B cell (primary cell): ENCODE measurements at regions not wholly inside any gene's neighbourhood (a gene's known extent, or its start where the extent isn't known, plus 50 kb on each side); places are given as distances from the start of the nearest gene placed in this dataset.

Experiments used
- ATAC-seq: fragments of 200-7000 bp; cut with Tn5 transposase; one replicate; pipeline ENCODE4 v1.10.0; 2021; ENCODE audit warnings: low read depth, mild to moderate bottlenecking, moderate number of reproducible peaks, moderate library complexity
- CTCF ChIA-PET: fragments of 350-600 bp; sonication (Branson Sonifier 250); formaldehyde crosslinking; loops from one replicate; lab custom pipeline; 2021; ENCODE audit warnings: antibody characterized with exemption, inconsistent platforms; lab: Charles Lee
- POLR2A ChIA-PET: fragments of 350-600 bp; sonication (Branson Sonifier 250); formaldehyde crosslinking; loops from one replicate; lab custom pipeline; 2021; ENCODE audit warnings: antibody characterized with exemption; lab: Charles Lee
- DNase-seq: peaks from one replicate; pipeline ENCODE4 v3.0.0; 2013
- H2AFZ ChIP-seq: 2 replicates; pipeline ENCODE4 v1.6.1; 2012; ENCODE audit warnings: mild to moderate bottlenecking, low read depth, low read length; ENCODE audit not compliant: insufficient read depth, poor library complexity, severe bottlenecking
- H3K27ac ChIP-seq, 2 donors: 1 replicate in 1 of 2; 2 replicates in 1 of 2; pipeline ENCODE4 v1.5.1; 2012 to 2013; ENCODE audit warnings: low read length in 2 of 2, mild to moderate bottlenecking in 2 of 2, moderate library complexity in 1 of 2
- H3K27me3 ChIP-seq, 4 experiments: fragments of 200-600 bp in 1 of 4; sonication (generic) in 1 of 4; replicated peaks in 1 of 4; 1 replicate in 2 of 4; 2 replicates in 2 of 4; pipeline versions ENCODE4 v1.6.1 to v1.7.0; 2013 to 2016; ENCODE audit warnings: low read length in 3 of 4, mild to moderate bottlenecking in 2 of 4, mixed read lengths in 1 of 4, moderate library complexity in 1 of 4; ENCODE audit not compliant: insufficient read depth in 4 of 4, control insufficient read depth in 3 of 4; ENCODE audit errors: control extremely low read depth in 1 of 4
- H3K36me3 ChIP-seq, 2 experiments: replicated peaks in 1 of 2; 1 replicate in 1 of 2; 2 replicates in 1 of 2; pipeline versions ENCODE4 v1.6.1 to v1.7.1; 2013; ENCODE audit warnings: low read length in 1 of 2; ENCODE audit not compliant: insufficient read depth in 2 of 2, control insufficient read depth in 1 of 2; ENCODE audit errors: control extremely low read depth in 1 of 2, extremely low read depth in 1 of 2
- H3K4me1 ChIP-seq, 2 donors: fragments of 200-600 bp in 1 of 2; sonication (generic) in 1 of 2; 1 replicate in 1 of 2; 2 replicates in 1 of 2; pipeline versions ENCODE4 v1.5.1 to v1.6.1; 2013 to 2017; ENCODE audit warnings: low read length in 2 of 2; ENCODE audit not compliant: control insufficient read depth in 2 of 2, insufficient read depth in 2 of 2
- H3K4me2 ChIP-seq: replicated peaks from 2 replicates; pipeline ENCODE3; 2012; ENCODE audit warnings: mild to moderate bottlenecking, low read depth, low read length; ENCODE audit not compliant: poor library complexity, severe bottlenecking
- H3K4me3 ChIP-seq, 5 experiments: fragments of 200-600 bp in 1 of 5; sonication (generic) in 1 of 5; 1 replicate in 3 of 5; 2 replicates in 2 of 5; pipeline versions ENCODE4 v1.5.1 to v1.7.0; 2011 to 2016; ENCODE audit warnings: low read length in 4 of 5, mild to moderate bottlenecking in 4 of 5, low read depth in 2 of 5, control low read depth in 1 of 5, moderate library complexity in 1 of 5; ENCODE audit not compliant: insufficient read depth in 1 of 5; ENCODE audit errors: control extremely low read depth in 1 of 5, extremely low read depth in 1 of 5
- H3K79me2 ChIP-seq: fragments of 200-600 bp; sonication (generic); one replicate; pipeline ENCODE4 v1.6.0; 2016; ENCODE audit warnings: low read length; ENCODE audit not compliant: control insufficient read depth, insufficient read depth
- H3K9ac ChIP-seq: fragments of 200-600 bp; sonication (generic); 2 replicates; pipeline ENCODE4 v1.6.1; 2017; ENCODE audit warnings: mild to moderate bottlenecking, low read length, moderate library complexity
- H3K9me3 ChIP-seq, 3 donors: one replicate each; pipeline versions ENCODE4 v1.6.1 to v1.7.1; 2013; ENCODE audit warnings: low read length in 2 of 3; ENCODE audit not compliant: control insufficient read depth in 2 of 3, insufficient read depth in 1 of 3; ENCODE audit errors: control extremely low read depth in 1 of 3
- H4K20me1 ChIP-seq: 2 replicates; pipeline ENCODE4 v1.6.0; 2012; ENCODE audit warnings: mild to moderate bottlenecking, low read length; ENCODE audit not compliant: insufficient read depth, control insufficient read depth, poor library complexity, severe bottlenecking
- H3K27ac Mint-ChIP-seq: one replicate; pipeline ENCODE4 v1.8.0; 2021; ENCODE audit warnings: mixed read lengths
- H3K27me3 Mint-ChIP-seq: one replicate; pipeline ENCODE4 v1.8.0; 2021; ENCODE audit warnings: mixed read lengths
- H3K4me1 Mint-ChIP-seq: one replicate; pipeline ENCODE4 v1.8.0; 2021; ENCODE audit warnings: mixed read lengths
- H3K4me3 Mint-ChIP-seq: one replicate; pipeline ENCODE4 v1.8.0; 2021; ENCODE audit warnings: mixed read lengths
- H3K9me3 Mint-ChIP-seq: one replicate; pipeline ENCODE4 v1.8.0; 2022; ENCODE audit warnings: mixed read lengths; ENCODE audit not compliant: insufficient read depth
- CTCF ChIP-seq: fragments of 200-600 bp; IDR thresholded peaks from one replicate; pipeline ENCODE4 v1.8.0; 2022; ENCODE audit warnings: antibody characterized with exemption, mild to moderate bottlenecking
- EZH2 ChIP-seq: IDR thresholded peaks from 2 replicates; pipeline ENCODE4 v1.6.1; 2012; ENCODE audit warnings: borderline replicate concordance, low read depth, mild to moderate bottlenecking, moderate library complexity, low read length; ENCODE audit not compliant: insufficient read depth, poor library complexity, severe bottlenecking
- WGBS: methylation state at CpG from one replicate; pipeline ENCODE4 v1.1.5; 2013; ENCODE audit warnings: missing lambda C conversion rate; ENCODE audit not compliant: insufficient coverage; 5-methylcytosine and 5-hydroxymethylcytosine counted together
- intact Hi-C: fragments of 100-400 bp; cut with micrococcal nuclease; formaldehyde crosslinking; loops from one replicate; pipeline ENCODE4 v1.10.0; 2022

GRCh38 chr2:11096591-11096990, 58.7 kb upstream of the SLC66A3 start:
- Mint-ChIP-seq H3K4me3 (no peak overlapping the region), H3K27ac (no peak overlapping the region), H3K9me3 (no peaks in the 10 kb centered on the region), H3K4me1 (no peaks in the 10 kb centered on the region), H3K27me3 (peaks cover 23% of the 10 kb centered on the region)
- Histone ChIP-seq H3K9me3 (peaks cover 0 to 6% (median 0%) of the 10 kb centered on the region in 3 donors), H3K9ac (no peak overlapping the region), H3K27me3 (peaks cover 0 to 6% (median 0%) of the 10 kb centered on the region in 4 experiments), H4K20me1 (no peaks in the 10 kb centered on the region), H2AFZ (no peak overlapping the region), H3K4me3 (no peak overlapping the region), H3K4me1 (no peaks in the 10 kb centered on the region), H3K36me3 (no peaks in the 10 kb centered on the region), H3K27ac (no peak overlapping the region), H3K79me2 (no peaks in the 10 kb centered on the region), H3K4me2 (no peak overlapping the region)
- no peak for TF ChIP-seq EZH2
- no peak for TF ChIP-seq CTCF
- ATAC-seq (no peak), DNase-seq (no peak)
- CTCF ChIA-PET: no interaction called here
- WGBS: 78% methylated on average over 7 of the region's 10 CpGs
- POLR2A ChIA-PET: no interaction called here
- intact Hi-C loops: no loop called here

GRCh38 chr2:11097038-11097720, 58.1 kb upstream of the SLC66A3 start:
- Histone ChIP-seq H3K4me1 (no peaks in the 10 kb centered on the region), H3K36me3 (no peaks in the 10 kb centered on the region), H3K4me2 (no peak overlapping the region), H3K27ac (no peak overlapping the region), H4K20me1 (no peaks in the 10 kb centered on the region), H3K9me3 (peaks cover 0 to 6% (median 0%) of the 10 kb centered on the region in 3 donors), H3K79me2 (no peaks in the 10 kb centered on the region), H2AFZ (no peak overlapping the region), H3K4me3 (no peak overlapping the region), H3K27me3 (peaks cover 0 to 6% (median 0%) of the 10 kb centered on the region in 4 experiments), H3K9ac (no peak overlapping the region)
- no peaks in the 10 kb centered on the region for H3K4me1 Mint-ChIP-seq
- CTCF ChIA-PET: no interaction called here
- H3K9me3 Mint-ChIP-seq: no peaks in the 10 kb centered on the region
- no peak for DNase-seq
- intact Hi-C loops: no loop called here
- ATAC-seq: no peak
- TF ChIP-seq EZH2: no peak
- no peak for TF ChIP-seq CTCF
- no peak overlapping the region for H3K27ac Mint-ChIP-seq
- POLR2A ChIA-PET: no interaction called here
- H3K4me3 Mint-ChIP-seq: no peak overlapping the region
- WGBS: 80% methylated on average over 9 of the region's 13 CpGs
- H3K27me3 Mint-ChIP-seq: peaks cover 29% of the 10 kb centered on the region
